Stomach smooth muscle (tissue), 2 donors: ENCODE measurements at regions not wholly inside any gene's neighbourhood (a gene's known extent, or its start where the extent isn't known, plus 50 kb on each side); places are given as distances from the start of the nearest gene placed in this dataset.

Experiments
- H3K27ac ChIP-seq: one replicate; pipeline ENCODE4 v1.7.0; 2013; ENCODE audit warnings: mild to moderate bottlenecking, low read length, inconsistent platforms
- H3K27me3 ChIP-seq, 2 donors: one replicate each; pipeline ENCODE4 v1.7.0; 2013; ENCODE audit warnings: low read length in 2 of 2; ENCODE audit not compliant: insufficient read depth in 2 of 2, control insufficient read depth in 1 of 2
- H3K36me3 ChIP-seq, 2 donors: one replicate each; pipeline ENCODE4 v1.7.0; 2013; ENCODE audit warnings: low read length in 2 of 2; ENCODE audit not compliant: control insufficient read depth in 2 of 2, insufficient read depth in 2 of 2
- H3K4me1 ChIP-seq: one replicate; pipeline ENCODE4 v1.7.0; 2013; ENCODE audit warnings: low read length; ENCODE audit not compliant: control insufficient read depth, insufficient read depth
- H3K4me3 ChIP-seq, 2 donors: one replicate each; pipeline ENCODE4 v1.7.0; 2013; ENCODE audit warnings: low read length in 2 of 2
- H3K9ac ChIP-seq, 2 donors: one replicate each; pipeline ENCODE4 v1.7.0; 2013; ENCODE audit warnings: low read length in 2 of 2, mild to moderate bottlenecking in 1 of 2
- H3K9me3 ChIP-seq, 2 donors: one replicate each; pipeline ENCODE4 v1.7.0; 2013; ENCODE audit warnings: low read length in 2 of 2; ENCODE audit not compliant: control insufficient read depth in 2 of 2
- donor health status: healthy.
- donor health status: Pancreatic carcinoma.

- Histone ChIP-seq H3K27me3 (no peaks in the 10 kb centered on the region), H3K4me1 (no peaks in the 10 kb centered on the region), H3K36me3 (no peaks in the 10 kb centered on the region), H3K27ac (no peak overlapping the region), H3K9me3 (no peaks in the 10 kb centered on the region), H3K9ac (no peak overlapping the region), H3K4me3 (no peak overlapping the region)
Measured at GRCh38 chr12:14275886-14276285, 89.6 kb upstream of the ATF7IP start.

- Histone ChIP-seq H3K9me3 (no peaks in the 10 kb centered on the region), H3K27me3 (no peaks in the 10 kb centered on the region), H3K9ac (no peak overlapping the region), H3K36me3 (no peaks in the 10 kb centered on the region), H3K4me3 (no peak overlapping the region), H3K27ac (no peak overlapping the region), H3K4me1 (no peaks in the 10 kb centered on the region)
Measured at GRCh38 chr12:14278294-14278953, 87.1 kb upstream of the ATF7IP start.

GRCh38 chr12:14279845-14280244, 85.6 kb upstream of the ATF7IP start:
- Histone ChIP-seq H3K27me3 (no peaks in the 10 kb centered on the region), H3K4me3 (no peak overlapping the region), H3K27ac (no peak overlapping the region), H3K36me3 (no peaks in the 10 kb centered on the region), H3K9me3 (no peaks in the 10 kb centered on the region), H3K4me1 (no peaks in the 10 kb centered on the region), H3K9ac (no peak overlapping the region)

- Histone ChIP-seq H3K27me3 (no peaks in the 10 kb centered on the region), H3K27ac (no peak overlapping the region), H3K9me3 (no peaks in the 10 kb centered on the region), H3K36me3 (no peaks in the 10 kb centered on the region), H3K4me1 (no peaks in the 10 kb centered on the region), H3K4me3 (no peak overlapping the region), H3K9ac (no peak overlapping the region)
Measured at GRCh38 chr12:14280921-14281320, 84.6 kb upstream of the ATF7IP start.

- Histone ChIP-seq H3K36me3 (no peaks in the 10 kb centered on the region), H3K27ac (no peak overlapping the region), H3K4me1 (no peaks in the 10 kb centered on the region), H3K4me3 (no peak overlapping the region), H3K9me3 (no peaks in the 10 kb centered on the region), H3K9ac (no peak overlapping the region), H3K27me3 (no peaks in the 10 kb centered on the region)
Measured at GRCh38 chr12:14281539-14281938, 83.9 kb upstream of the ATF7IP start.

- Histone ChIP-seq H3K4me1 (no peaks in the 10 kb centered on the region), H3K27ac (no peak overlapping the region), H3K9me3 (no peaks in the 10 kb centered on the region), H3K27me3 (no peaks in the 10 kb centered on the region), H3K36me3 (no peaks in the 10 kb centered on the region), H3K9ac (no peak overlapping the region), H3K4me3 (no peak overlapping the region)
Measured at GRCh38 chr12:14283489-14284144, 81.9 kb upstream of the ATF7IP start.

- no peak overlapping the region for H3K4me3 ChIP-seq
- H3K9me3 ChIP-seq, result peaks cover 0 to 4% of the 10 kb centered on the region in 2 donors
- no peak overlapping the region for H3K9ac ChIP-seq
- no peaks in the 10 kb centered on the region for H3K4me1 ChIP-seq
- H3K36me3 ChIP-seq, result no peaks in the 10 kb centered on the region
- H3K27me3 ChIP-seq, result no peaks in the 10 kb centered on the region
- no peak overlapping the region for H3K27ac ChIP-seq
Measured at GRCh38 chr12:14284184-14284722, 81.2 kb upstream of the ATF7IP start.

GRCh38 chr12:14289601-14290000, 75.9 kb upstream of the ATF7IP start:
- Histone ChIP-seq H3K27ac (no peak overlapping the region), H3K9me3 (peaks cover 5 to 7% of the 10 kb centered on the region in 2 donors), H3K27me3 (no peaks in the 10 kb centered on the region), H3K36me3 (no peaks in the 10 kb centered on the region), H3K4me1 (no peaks in the 10 kb centered on the region), H3K9ac (no peak overlapping the region), H3K4me3 (no peak overlapping the region)

GRCh38 chr12:14290951-14291350, 74.5 kb upstream of the ATF7IP start:
- Histone ChIP-seq H3K4me1 (no peaks in the 10 kb centered on the region), H3K9me3 (peaks cover 5 to 7% of the 10 kb centered on the region in 2 donors), H3K27me3 (no peaks in the 10 kb centered on the region), H3K36me3 (no peaks in the 10 kb centered on the region), H3K9ac (no peak overlapping the region), H3K27ac (no peak overlapping the region), H3K4me3 (no peak overlapping the region)

GRCh38 chr12:14303661-14304155, 61.8 kb upstream of the ATF7IP start:
- H3K9ac ChIP-seq, result no peak overlapping the region
- peaks cover 0 to 2% of the 10 kb centered on the region in 2 donors for H3K9me3 ChIP-seq
- no peaks in the 10 kb centered on the region for H3K4me1 ChIP-seq
- no peak overlapping the region for H3K27ac ChIP-seq
- no peak overlapping the region for H3K4me3 ChIP-seq
- H3K27me3 ChIP-seq, result no peaks in the 10 kb centered on the region
- H3K36me3 ChIP-seq, result no peaks in the 10 kb centered on the region

GRCh38 chr12:14307004-14307403, 58.5 kb upstream of the ATF7IP start:
- Histone ChIP-seq H3K4me1 (no peaks in the 10 kb centered on the region), H3K27ac (no peak overlapping the region), H3K9me3 (no peaks in the 10 kb centered on the region), H3K27me3 (no peaks in the 10 kb centered on the region), H3K9ac (no peak overlapping the region), H3K4me3 (no peak overlapping the region), H3K36me3 (no peaks in the 10 kb centered on the region)
